PC-3 (cell line): ENCODE measurements at regions not wholly inside any gene's neighbourhood (a gene's known extent, or its start where the extent isn't known, plus 50 kb on each side); places are given as distances from the start of the nearest gene placed in this dataset.

Source experiments
- CTCF ChIP-seq: fragments of 300-600 bp; sonication (generic); conservative IDR thresholded peaks from 2 replicates; pipeline ENCODE4 v1.5.1; 2017; ENCODE audit warnings: antibody characterized with exemption, low read depth, mild to moderate bottlenecking, low read length
- EZH2 ChIP-seq: fragments of 300-600 bp; sonication (generic); IDR thresholded peaks from one replicate; pipeline ENCODE4 v1.6.1; 2017; ENCODE audit warnings: antibody characterized with exemption, mild to moderate bottlenecking, low read length; ENCODE audit not compliant: unreplicated experiment

GRCh38 chr5:66542711-66543110 is 53.5 kb upstream of the MAST4 start:
- TF ChIP-seq EZH2 (no peak), CTCF (no peak)
